Mesothelial cell of epicardium (in vitro differentiated cells): ENCODE measurements at regions not wholly inside any gene's neighbourhood (a gene's known extent, or its start where the extent isn't known, plus 50 kb on each side); places are given as distances from the start of the nearest gene placed in this dataset.
A peak's percentile ranks its signal among the peaks of the same experiment; 100 is the strongest.

Source experiments
- DNase-seq, 2 experiments: peaks; one replicate each; pipeline ENCODE4 v3.0.0; 2021; ENCODE audit warnings: low spot score in 2 of 2; ENCODE audit not compliant: unreplicated experiment in 2 of 2
- H3K27ac Mint-ChIP-seq: 2 replicates; pipeline ENCODE4 v1.8.0; 2021; ENCODE audit warnings: mixed read lengths
- H3K27me3 Mint-ChIP-seq: 2 replicates; pipeline ENCODE4 v1.8.0; 2021; ENCODE audit warnings: low read depth, mixed read lengths
- H3K36me3 Mint-ChIP-seq: 2 replicates; pipeline ENCODE4 v1.8.0; 2021; ENCODE audit warnings: mixed read lengths
- H3K4me1 Mint-ChIP-seq: 2 replicates; pipeline ENCODE4 v1.8.0; 2021; ENCODE audit warnings: mixed read lengths
- H3K4me3 Mint-ChIP-seq: 2 replicates; pipeline ENCODE4 v1.8.0; 2021; ENCODE audit warnings: mild to moderate bottlenecking, moderate library complexity, mixed read lengths
- H3K9me3 Mint-ChIP-seq: 2 replicates; pipeline ENCODE4 v1.8.0; 2021; ENCODE audit warnings: mixed read lengths
- CTCF ChIP-seq: fragments of 200-600 bp; sonication (generic); IDR thresholded peaks from one replicate; pipeline ENCODE4 v1.5.0; 2021; ENCODE audit warnings: antibody characterized with exemption; ENCODE audit not compliant: unreplicated experiment

GRCh38 chr3:124579641-124580040 is 150.6 kb upstream of the UMPS start:
- no peak overlapping the region for H3K27ac Mint-ChIP-seq

GRCh38 chr3:124582196-124582595 is 148.1 kb upstream of the UMPS start:
- Mint-ChIP-seq H3K36me3 (no peaks in the 10 kb centered on the region), H3K9me3 (no peaks in the 10 kb centered on the region), H3K4me3 (no peak overlapping the region), H3K27me3 (peaks cover 21% of the 10 kb centered on the region), H3K27ac (no peak overlapping the region), H3K4me1 (peaks cover 27% of the 10 kb centered on the region)
- DNase-seq = no peak
- no peak for TF ChIP-seq CTCF

More at GRCh38 chr3:124579641-124580040, 150.6 kb upstream of the UMPS start:
- DNase-seq = no peak
- Mint-ChIP-seq H3K4me1 (peaks cover 10% of the 10 kb centered on the region), H3K4me3 (no peak overlapping the region), H3K36me3 (no peaks in the 10 kb centered on the region), H3K9me3 (no peaks in the 10 kb centered on the region), H3K27me3 (peaks cover 11% of the 10 kb centered on the region)
- no peak for TF ChIP-seq CTCF

GRCh38 chr3:124582621-124583395 is 147.4 kb upstream of the UMPS start:
- H3K27me3 Mint-ChIP-seq = peaks cover 21% of the 10 kb centered on the region
- no peak overlapping the region for H3K27ac Mint-ChIP-seq
- no peaks in the 10 kb centered on the region for H3K9me3 Mint-ChIP-seq
- no peaks in the 10 kb centered on the region for H3K36me3 Mint-ChIP-seq
- TF ChIP-seq CTCF = no peak
- H3K4me1 Mint-ChIP-seq = peaks cover 31% of the 10 kb centered on the region
- H3K4me3 Mint-ChIP-seq = no peak overlapping the region
- DNase-seq = no peak

GRCh38 chr3:124584245-124584551 is 146.1 kb upstream of the UMPS start:
- H3K36me3 Mint-ChIP-seq = no peaks in the 10 kb centered on the region
- no peak for DNase-seq
- H3K4me3 Mint-ChIP-seq = peak overlapping the region; percentile 88
- TF ChIP-seq CTCF = no peak
- H3K4me1 Mint-ChIP-seq = peaks cover 35% of the 10 kb centered on the region
- no peak overlapping the region for H3K27ac Mint-ChIP-seq
- peaks cover 21% of the 10 kb centered on the region for H3K27me3 Mint-ChIP-seq
- no peaks in the 10 kb centered on the region for H3K9me3 Mint-ChIP-seq

GRCh38 chr3:124584552-124585391 is 145.5 kb upstream of the UMPS start:
- Mint-ChIP-seq H3K4me3 (peak overlapping the region; percentile 88), H3K4me1 (peaks cover 35% of the 10 kb centered on the region), H3K9me3 (no peaks in the 10 kb centered on the region), H3K27me3 (peaks cover 21% of the 10 kb centered on the region), H3K27ac (no peak overlapping the region), H3K36me3 (no peaks in the 10 kb centered on the region)
- DNase-seq = peak; percentile 41 to 53
- no peak for TF ChIP-seq CTCF
